Activated CD8-positive, alpha-beta T cell treated with anti-CD3 and anti-CD28 coated beads for 36 hours (primary cell): ENCODE measurements at regions not wholly inside any gene's neighbourhood (a gene's known extent, or its start where the extent isn't known, plus 50 kb on each side); places are given as distances from the start of the nearest gene placed in this dataset.

Source experiments
- ATAC-seq: fragments of 200-7000 bp; cut with Tn5 transposase; one replicate; pipeline ENCODE4 v1.10.0; 2021; ENCODE audit warnings: mild to moderate bottlenecking, moderate library complexity
- CTCF ChIA-PET: fragments of 350-600 bp; sonication (Branson Sonifier 250); formaldehyde crosslinking; loops from one replicate; lab custom pipeline; 2021; ENCODE audit warnings: antibody characterized with exemption; lab: Charles Lee
- POLR2A ChIA-PET: fragments of 350-600 bp; sonication (Branson Sonifier 250); formaldehyde crosslinking; loops from one replicate; lab custom pipeline; 2021; ENCODE audit warnings: antibody characterized with exemption; lab: Charles Lee
- DNase-seq: peaks from one replicate; pipeline ENCODE4 v3.0.0-alpha.2; 2020
- H3K27ac Mint-ChIP-seq: one replicate; pipeline ENCODE4 v1.8.0; 2021; ENCODE audit warnings: mild to moderate bottlenecking, mixed read lengths
- H3K27me3 Mint-ChIP-seq: one replicate; pipeline ENCODE4 v1.8.0; 2021; ENCODE audit warnings: mixed read lengths
- H3K36me3 Mint-ChIP-seq: one replicate; pipeline ENCODE4 v1.8.0; 2021; ENCODE audit warnings: low read depth, mixed read lengths
- H3K4me1 Mint-ChIP-seq: one replicate; pipeline ENCODE4 v1.8.0; 2021; ENCODE audit warnings: low read depth, mixed read lengths
- H3K4me3 Mint-ChIP-seq: one replicate; pipeline ENCODE4 v1.8.0; 2021; ENCODE audit warnings: mild to moderate bottlenecking, moderate library complexity, mixed read lengths
- H3K9me3 Mint-ChIP-seq: one replicate; pipeline ENCODE4 v1.8.0; 2021; ENCODE audit warnings: mixed read lengths
- CTCF ChIP-seq: fragments of 200-600 bp; IDR thresholded peaks from one replicate; pipeline ENCODE4 v1.8.0; 2022; ENCODE audit warnings: antibody characterized with exemption, mild to moderate bottlenecking
- intact Hi-C: fragments of 100-400 bp; cut with micrococcal nuclease; formaldehyde crosslinking; loops from one replicate; pipeline ENCODE4 v1.10.0; 2022

DNA sequence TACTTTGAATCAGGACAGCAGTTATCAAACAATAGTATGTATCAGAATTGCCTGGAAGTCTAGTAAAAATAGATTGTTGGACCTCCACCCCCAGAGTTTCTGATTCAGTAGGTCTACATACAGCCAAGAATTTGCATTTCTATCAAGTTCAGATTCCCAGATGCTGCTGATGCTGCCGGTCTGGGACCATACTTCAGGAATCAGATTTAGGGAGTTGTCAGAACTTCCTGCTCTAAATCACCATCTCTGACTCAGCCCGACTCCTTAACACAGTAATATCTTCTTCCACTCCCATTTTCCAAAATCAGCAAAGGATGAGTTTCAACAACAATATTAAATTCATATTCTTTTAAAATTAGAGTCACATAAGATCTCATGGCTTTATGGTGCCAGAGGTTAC, 227.2 kb upstream of the TMEM161B start:
- intact Hi-C loops, result no loop called here
- ChIA-PET POLR2A (no interaction called here), CTCF (no interaction called here)
- DNase-seq, result no peak
- H3K27ac Mint-ChIP-seq, result no peak overlapping the region
- H3K27me3 Mint-ChIP-seq, result peaks cover 9% of the 10 kb centered on the region
- ATAC-seq, result no peak
- H3K9me3 Mint-ChIP-seq, result no peaks in the 10 kb centered on the region
- TF ChIP-seq CTCF, result no peak
- H3K4me3 Mint-ChIP-seq, result no peak overlapping the region
- no peaks in the 10 kb centered on the region for H3K36me3 Mint-ChIP-seq
- H3K4me1 Mint-ChIP-seq, result no peaks in the 10 kb centered on the region

DNA sequence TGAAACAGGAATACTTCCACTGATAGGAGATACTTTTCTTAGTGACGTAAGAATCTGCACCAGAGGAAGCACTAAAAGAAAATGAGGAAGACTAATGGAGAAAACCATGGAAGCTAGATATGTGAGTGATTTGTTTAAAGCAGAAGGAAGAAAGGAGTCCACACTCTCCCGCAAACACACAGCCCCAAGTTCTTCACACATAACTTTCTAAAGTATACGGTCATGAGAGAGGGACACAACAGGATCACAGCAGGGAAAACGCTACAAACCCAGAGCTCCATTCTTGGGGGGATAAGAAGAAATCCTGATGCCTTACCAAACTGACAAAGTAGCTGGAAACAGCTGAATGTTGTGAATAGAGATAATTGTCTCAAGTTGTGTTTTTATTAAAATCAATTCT, 222.2 kb upstream of the TMEM161B start:
- intact Hi-C loops, result no loop called here
- Mint-ChIP-seq H3K27me3 (peaks cover 14% of the 10 kb centered on the region), H3K36me3 (no peaks in the 10 kb centered on the region), H3K4me1 (no peaks in the 10 kb centered on the region), H3K4me3 (no peak overlapping the region), H3K27ac (no peak overlapping the region), H3K9me3 (no peaks in the 10 kb centered on the region)
- ChIA-PET CTCF (no interaction called here), POLR2A (no interaction called here)
- no peak for ATAC-seq
- no peak for DNase-seq
- TF ChIP-seq CTCF, result no peak

DNA sequence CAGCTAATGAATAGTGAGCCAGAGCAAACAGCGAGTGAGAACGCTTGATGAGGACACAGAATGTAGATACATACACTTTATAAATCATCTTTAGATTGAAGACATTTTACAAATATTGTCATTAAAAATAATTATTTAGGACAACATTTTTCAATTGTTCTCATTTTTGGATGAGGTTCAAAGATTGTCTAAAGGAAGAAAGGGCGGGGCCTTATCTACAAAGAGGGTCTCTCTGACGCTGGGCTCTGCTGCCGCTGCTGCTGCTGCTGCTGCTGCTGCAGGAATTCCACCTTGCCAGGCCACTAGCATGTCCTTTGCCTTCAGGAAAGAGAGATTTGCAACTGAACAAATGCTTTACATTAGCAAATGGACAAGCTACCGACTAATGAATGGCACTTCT, 220.7 kb upstream of the TMEM161B start:
- H3K4me1 Mint-ChIP-seq, result no peaks in the 10 kb centered on the region
- ChIA-PET CTCF (no interaction called here), POLR2A (no interaction called here)
- DNase-seq (no peak), ATAC-seq (no peak)
- H3K27ac Mint-ChIP-seq, result no peak overlapping the region
- TF ChIP-seq CTCF, result no peak
- H3K9me3 Mint-ChIP-seq, result no peaks in the 10 kb centered on the region
- no peaks in the 10 kb centered on the region for H3K36me3 Mint-ChIP-seq
- H3K4me3 Mint-ChIP-seq, result no peak overlapping the region
- intact Hi-C loops, result no loop called here
- H3K27me3 Mint-ChIP-seq, result peaks cover 14% of the 10 kb centered on the region

DNA sequence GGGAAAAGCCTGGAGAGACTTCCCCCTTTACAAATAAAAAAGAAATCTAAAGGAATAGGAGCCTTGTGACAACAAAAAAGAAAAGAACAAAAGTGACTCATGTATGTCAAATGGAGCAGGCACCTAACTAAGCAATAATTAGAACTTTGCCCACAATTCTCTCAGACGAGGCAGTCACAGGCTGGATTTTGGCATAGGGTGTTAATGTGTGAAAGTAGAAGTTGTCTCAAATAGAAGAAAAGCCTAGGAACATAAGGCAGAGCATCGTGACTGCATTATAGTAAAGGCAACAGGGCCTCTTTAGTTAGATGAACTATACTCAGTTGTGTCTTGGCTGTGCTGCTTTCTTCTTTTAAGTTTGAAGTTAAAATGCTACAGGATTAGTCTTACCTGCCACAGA, 219.9 kb upstream of the TMEM161B start:
- intact Hi-C loops, result no loop called here
- ChIA-PET POLR2A (no interaction called here), CTCF (no interaction called here)
- H3K4me3 Mint-ChIP-seq, result no peak overlapping the region
- no peaks in the 10 kb centered on the region for H3K36me3 Mint-ChIP-seq
- no peaks in the 10 kb centered on the region for H3K4me1 Mint-ChIP-seq
- TF ChIP-seq CTCF, result no peak
- peaks cover 15% of the 10 kb centered on the region for H3K27me3 Mint-ChIP-seq
- H3K9me3 Mint-ChIP-seq, result no peaks in the 10 kb centered on the region
- DNase-seq (no peak), ATAC-seq (no peak)
- no peak overlapping the region for H3K27ac Mint-ChIP-seq

DNA sequence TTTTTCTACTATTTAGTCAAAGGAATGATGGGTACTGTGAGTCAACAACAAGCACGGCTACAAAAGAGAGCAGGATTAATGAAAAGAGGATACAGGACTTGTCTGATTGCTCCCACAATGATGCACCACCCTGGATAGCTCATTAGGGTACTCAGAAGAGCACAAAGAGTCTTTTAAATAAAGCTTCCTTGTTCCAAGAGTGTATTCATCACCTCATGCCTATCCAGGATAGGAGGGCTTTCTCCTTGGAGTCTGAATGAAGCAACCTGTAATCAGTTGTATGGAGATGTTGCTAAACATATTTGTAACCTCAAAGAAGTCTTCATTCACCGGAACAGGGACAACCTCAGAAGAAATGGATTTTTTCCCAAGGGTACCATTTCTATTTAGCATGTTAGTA, 219.5 kb upstream of the TMEM161B start:
- Mint-ChIP-seq H3K9me3 (no peaks in the 10 kb centered on the region), H3K36me3 (no peaks in the 10 kb centered on the region), H3K27ac (no peak overlapping the region), H3K27me3 (peaks cover 15% of the 10 kb centered on the region), H3K4me3 (no peak overlapping the region), H3K4me1 (no peaks in the 10 kb centered on the region)
- ChIA-PET CTCF (no interaction called here), POLR2A (no interaction called here)
- intact Hi-C loops, result no loop called here
- DNase-seq, result no peak
- no peak for ATAC-seq
- TF ChIP-seq CTCF, result no peak
